T-helper 2 cell (primary cell): ENCODE measurements at regions not wholly inside any gene's neighbourhood (a gene's known extent, or its start where the extent isn't known, plus 50 kb on each side); places are given as distances from the start of the nearest gene placed in this dataset.
"Not testable (repeated sequence)": the region's sequence is repeated elsewhere in the genome, so short reads cannot be mapped to it uniquely, and the experiment has no call there.

ENCODE experiments used
- DNase-seq, 5 experiments: peaks; one replicate each; pipeline versions ENCODE4 v3.0.0 to v3.0.0-alpha.2; 2012 to 2022

DNA sequence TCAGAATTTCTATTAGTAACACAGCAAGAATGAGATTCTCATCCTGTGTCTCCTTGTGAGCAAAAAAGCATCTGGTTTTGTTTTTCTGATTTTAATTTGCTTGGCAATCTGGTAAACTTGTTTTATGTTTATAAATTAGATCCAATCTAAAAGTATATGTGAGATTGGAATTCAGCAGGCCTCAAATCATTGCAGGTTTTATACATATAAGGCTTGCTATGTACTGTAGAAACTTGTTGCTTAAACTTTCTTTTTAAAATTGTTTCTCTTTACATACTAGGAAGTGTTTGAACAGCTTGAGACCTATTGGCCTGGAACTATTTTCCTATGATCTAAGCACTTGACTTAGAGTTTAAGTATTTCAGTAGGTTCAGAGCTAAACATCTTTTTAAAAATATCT is 1037.8 kb downstream of the NR2F1-AS1 start:
- DNase-seq, result no peak

- DNase-seq, result not testable (repeated sequence)
Measured at GRCh38 chr5:92542017-92542416, 1039.0 kb downstream of the NR2F1-AS1 start.

DNA sequence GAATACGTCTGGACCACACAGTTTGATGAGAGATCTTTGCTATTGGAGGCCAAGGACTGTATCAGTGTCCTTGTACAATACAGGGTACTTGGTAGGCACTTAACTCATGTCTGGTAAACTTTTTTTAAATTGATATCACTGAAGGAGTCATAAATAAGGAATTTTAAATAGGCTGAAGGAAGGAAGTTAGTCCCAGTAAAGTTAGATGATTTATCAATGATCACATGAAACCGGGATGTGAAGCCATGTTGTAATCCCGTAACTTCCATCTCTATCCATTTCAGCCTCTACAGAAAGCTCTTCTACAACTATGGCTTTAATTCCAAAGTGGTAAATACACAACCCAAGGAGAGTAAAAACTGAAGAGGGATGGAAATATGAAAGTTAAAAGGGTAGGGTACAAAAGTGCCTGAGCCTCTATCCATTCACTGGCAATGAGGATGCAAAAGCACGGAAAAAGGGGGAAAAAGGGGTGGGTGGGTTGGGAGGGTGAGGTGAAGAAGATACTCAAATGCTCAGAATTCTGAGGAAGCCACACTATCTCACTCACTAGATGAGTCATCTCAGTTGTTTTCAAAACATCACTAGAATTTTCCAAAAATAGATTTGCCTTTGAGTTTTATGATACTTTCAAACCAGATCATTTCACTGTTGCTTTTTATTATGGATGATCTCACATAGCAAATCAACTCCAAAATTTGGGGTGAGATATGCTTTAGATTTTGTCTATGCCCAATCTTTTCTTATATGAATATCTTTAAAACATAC is 1053.5 kb downstream of the NR2F1-AS1 start:
- no peak for DNase-seq

DNA sequence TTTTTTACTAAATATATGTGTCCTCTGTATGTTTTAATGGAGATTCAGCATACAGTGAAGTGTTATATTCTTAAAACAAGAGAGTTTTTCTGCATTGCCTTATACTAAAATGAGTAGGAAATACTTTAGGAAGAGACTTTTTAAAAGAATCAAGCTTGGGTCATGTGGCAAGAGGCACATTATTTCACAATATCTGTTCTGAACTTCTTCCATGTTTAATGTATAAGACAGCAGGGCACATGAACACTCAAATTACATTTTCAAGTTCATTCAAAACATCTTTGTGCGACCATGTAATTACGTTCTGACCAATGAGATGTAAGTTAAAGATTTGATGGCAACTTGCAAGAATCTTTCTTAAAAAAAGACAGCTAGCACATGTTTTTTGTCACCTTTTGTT is 1055.9 kb downstream of the NR2F1-AS1 start:
- no peak for DNase-seq

- no peak for DNase-seq
Measured at GRCh38 chr5:92519811-92520632, 1061.0 kb downstream of the NR2F1-AS1 start.

- DNase-seq, result peak in 1 of 5 experiments; percentile 2
Measured at GRCh38 chr5:92518318-92518904, 1062.6 kb downstream of the NR2F1-AS1 start.

DNA sequence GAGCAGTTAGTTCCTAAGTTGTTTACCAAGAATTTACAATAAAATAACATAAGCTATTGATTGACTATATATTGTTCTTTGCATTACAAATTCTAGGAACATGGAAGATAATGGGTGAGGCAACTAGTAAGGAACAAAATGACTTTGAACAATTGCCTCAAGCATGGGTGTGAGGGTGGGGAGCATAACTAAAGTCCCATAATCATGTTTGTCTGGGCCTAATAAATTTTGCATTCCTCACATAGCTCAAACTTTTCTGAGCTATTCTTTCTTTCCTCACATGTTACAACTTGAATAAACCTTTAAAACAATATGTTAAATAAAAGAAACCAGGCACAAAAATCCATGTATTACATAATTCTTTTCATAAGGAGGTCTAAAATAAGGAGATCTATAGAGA is 1066.1 kb downstream of the NR2F1-AS1 start:
- no peak for DNase-seq

DNA sequence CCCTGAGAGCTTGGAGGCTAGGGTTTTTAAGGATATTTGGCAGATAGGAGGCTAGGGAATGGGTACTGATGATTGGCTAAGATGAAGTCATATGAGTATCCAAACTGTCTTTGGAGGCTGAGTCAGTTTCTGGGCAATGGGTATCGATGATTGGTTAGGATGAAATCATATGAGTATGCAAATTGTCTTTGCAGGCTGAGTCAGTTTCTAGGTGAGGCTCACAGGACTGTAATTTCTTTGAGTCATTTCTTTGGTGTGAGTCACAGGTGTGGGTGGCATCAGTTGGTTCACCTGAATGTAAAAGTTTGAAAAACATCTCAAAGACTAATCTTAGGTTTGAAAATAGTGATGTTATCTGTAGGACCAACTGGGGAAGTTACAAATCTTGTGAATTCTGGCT is 1068.0 kb downstream of the NR2F1-AS1 start:
- no peak for DNase-seq

DNA sequence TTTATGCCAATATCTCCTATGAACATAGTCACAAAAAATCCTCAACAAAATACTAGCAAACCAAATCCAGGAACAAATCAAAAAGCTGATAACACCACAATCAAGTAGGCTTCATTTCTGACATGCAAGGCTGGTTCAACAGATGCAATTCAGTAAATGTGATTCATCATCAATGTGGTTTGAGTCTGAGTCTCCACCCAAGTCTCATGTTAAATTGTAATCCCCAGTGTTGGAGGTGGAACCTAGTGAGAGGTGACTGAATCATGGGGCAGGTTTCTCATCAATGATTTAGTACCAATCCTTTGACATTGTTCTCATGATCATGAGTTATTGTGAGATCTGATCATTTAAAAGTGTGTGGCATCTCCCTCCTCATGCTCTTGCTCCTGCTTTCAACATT is 1072.7 kb downstream of the NR2F1-AS1 start:
- DNase-seq, result no peak

GRCh38 chr5:92505925-92506324 is 1075.1 kb downstream of the NR2F1-AS1 start:
- no peak for DNase-seq

GRCh38 chr5:92505145-92505544 is 1075.9 kb downstream of the NR2F1-AS1 start:
- DNase-seq, result no peak

- DNase-seq, result no peak
Measured at GRCh38 chr5:92504346-92504745, 1076.7 kb downstream of the NR2F1-AS1 start.

DNA sequence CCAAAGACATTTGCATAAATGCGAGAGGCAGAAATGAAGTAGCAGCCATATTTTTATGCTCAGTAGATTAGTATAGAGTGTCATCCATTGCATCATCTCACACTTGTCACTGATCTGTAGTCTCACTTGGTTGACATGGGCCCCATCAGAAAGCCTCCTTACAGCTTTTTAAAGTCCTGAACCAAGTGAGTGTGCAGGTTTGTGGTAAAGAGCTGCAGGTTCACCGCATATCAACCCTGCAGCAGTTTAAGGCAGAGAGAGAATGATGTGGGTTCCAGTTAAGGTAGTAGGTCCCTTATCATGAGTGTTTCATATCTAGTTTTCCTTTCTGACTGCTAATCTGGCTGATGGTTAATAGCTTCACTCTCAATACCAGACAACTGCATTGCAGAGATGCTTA is 1080.3 kb downstream of the NR2F1-AS1 start:
- DNase-seq, result no peak

- DNase-seq, result no peak
Measured at GRCh38 chr5:92496545-92496944, 1084.5 kb downstream of the NR2F1-AS1 start.

DNA sequence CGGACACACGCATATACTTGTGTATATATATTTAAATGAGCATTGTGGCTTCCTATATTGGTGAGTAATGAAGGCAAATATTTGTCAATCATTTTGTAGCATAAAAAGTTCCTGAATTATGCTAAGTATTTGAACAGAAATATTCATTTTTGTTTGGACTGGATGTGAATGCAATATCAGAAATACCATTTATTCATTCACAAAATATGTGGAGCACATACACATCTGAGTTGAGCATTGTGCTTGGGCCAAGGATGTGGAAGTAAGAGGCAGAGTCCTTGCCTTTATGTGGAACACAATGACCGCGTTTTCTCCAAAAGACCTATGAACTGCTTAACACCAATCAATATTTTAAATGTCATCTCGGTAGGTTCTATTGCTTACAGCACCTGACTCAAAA is 1086.5 kb downstream of the NR2F1-AS1 start:
- no peak for DNase-seq

GRCh38 chr5:92492908-92493307 is 1088.1 kb downstream of the NR2F1-AS1 start:
- DNase-seq, result no peak

- DNase-seq, result no peak
Measured at GRCh38 chr5:92484484-92484883, 1096.5 kb downstream of the NR2F1-AS1 start.

DNA sequence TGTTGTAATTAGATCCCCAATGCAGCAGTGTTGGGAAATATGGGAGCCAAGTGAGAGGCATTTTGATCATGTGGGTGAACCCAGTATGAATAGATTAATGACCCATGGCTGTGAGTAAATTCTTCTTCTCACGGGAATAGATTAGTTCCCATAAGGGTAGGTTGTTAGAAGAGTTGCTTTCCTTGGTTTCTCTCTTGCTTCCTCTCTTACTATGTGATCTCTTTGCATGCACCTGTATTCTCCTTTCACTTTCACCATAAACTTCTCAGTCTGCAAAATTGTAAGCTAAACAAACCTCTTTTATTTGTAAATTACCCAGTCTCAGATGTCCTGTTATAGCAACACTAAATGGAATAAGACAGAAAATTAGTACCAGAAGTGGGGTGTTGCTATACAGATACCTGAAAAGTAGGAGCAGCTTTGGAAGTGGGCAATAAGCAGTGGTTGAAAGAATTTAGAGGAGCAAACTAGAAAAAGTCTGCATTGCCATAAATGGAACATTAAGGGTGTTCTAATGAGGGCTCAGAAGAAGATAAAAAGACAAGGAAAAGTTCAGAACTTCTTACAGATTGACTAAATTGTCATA is 1090.0 kb upstream of the ARRDC3 start:
- no peak for DNase-seq

DNA sequence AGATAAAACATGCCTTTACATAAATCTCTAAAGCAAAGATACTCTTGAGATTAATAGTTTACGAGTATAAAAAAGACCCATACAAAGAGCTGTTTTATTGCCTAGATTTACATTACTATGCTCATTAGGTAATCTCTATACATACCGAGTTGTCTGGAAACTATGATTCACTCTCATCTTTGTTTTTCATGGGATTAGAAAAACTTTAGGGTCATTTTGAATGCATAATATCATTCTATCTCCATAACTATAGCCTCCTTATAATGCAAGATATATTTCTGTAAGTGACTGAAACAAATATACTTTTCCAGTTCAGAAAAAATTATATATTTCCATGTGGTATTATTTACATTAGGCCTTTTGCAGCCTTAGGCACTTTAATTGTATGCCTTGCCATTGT is 1088.7 kb upstream of the ARRDC3 start:
- no peak for DNase-seq

DNA sequence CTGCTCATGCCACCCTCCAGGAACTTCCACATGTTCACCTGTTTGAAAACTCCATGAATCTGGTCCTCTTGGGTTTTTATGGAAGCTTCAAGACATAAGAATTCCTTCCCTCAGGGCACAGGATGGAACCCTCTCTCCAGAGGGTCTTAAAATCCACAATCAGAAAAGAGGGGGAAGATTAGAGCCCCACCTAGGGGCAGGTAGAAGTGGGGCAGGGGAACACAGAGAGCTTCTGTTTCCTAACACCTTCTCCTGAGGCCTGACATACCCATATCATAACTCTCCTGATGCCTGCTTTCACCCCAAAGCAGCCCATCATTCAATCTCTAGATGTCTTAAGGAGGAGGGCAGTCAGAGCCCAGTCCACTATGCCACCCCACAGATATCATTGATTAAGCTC is 1087.7 kb upstream of the ARRDC3 start:
- DNase-seq, result no peak

DNA sequence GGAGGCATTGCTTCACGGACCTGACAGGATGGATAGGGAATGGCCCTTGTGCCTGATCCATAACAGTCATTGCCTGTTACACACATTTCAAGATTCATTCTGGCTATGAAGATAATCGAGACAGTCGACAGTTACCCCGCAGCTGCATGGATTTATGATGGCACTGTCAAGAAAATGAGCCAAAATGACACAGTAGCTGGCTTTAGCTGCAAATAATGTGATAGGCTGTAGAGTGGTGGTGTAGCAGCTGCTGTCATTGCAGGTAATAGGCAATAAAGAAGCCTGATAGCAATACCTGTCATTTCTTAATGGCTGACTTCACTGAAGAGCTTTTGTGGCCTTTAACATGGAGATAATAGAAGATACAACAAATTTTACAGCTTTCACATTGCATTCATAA is 1085.2 kb upstream of the ARRDC3 start:
- no peak for DNase-seq

- DNase-seq, result no peak
Measured at GRCh38 chr5:92467695-92468094, 1084.6 kb upstream of the ARRDC3 start.

DNA sequence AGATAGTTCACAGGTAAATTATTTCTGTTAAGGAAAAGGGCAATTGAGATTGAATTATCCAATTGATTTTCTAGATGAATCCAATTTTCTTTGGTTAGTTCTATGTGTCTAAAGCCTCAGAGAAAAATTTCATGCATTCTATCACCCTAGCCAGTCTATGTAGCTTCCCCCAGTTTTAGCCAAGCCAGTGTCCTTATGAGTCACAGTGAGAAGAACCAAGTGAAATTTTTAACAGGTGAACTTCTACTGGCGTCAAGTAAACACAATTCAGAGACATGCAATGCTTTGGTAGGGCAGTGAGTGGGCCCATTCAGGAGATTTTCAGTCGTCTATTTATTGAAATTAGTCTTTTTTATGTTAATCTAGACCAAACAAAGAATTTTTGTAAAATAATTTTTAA is 1077.4 kb upstream of the ARRDC3 start:
- DNase-seq, result no peak
